GM12891 (cell line): ENCODE measurements at regions not wholly inside any gene's neighbourhood (a gene's known extent, or its start where the extent isn't known, plus 50 kb on each side); places are given as distances from the start of the nearest gene placed in this dataset.

Experiments used
- POLR2A ChIP-seq: IDR thresholded peaks from 2 replicates; pipeline ENCODE4 v1.6.1; 2011; ENCODE audit warnings: low read depth, low read length, control low read depth
- POLR2AphosphoS5 ChIP-seq: IDR thresholded peaks from 2 replicates; pipeline ENCODE4 v1.6.1; 2011; ENCODE audit warnings: low read depth, low read length, control low read depth
- TAF1 ChIP-seq: IDR thresholded peaks from 2 replicates; pipeline ENCODE4 v1.6.1; 2011; ENCODE audit warnings: low read depth, low read length, control low read depth

DNA sequence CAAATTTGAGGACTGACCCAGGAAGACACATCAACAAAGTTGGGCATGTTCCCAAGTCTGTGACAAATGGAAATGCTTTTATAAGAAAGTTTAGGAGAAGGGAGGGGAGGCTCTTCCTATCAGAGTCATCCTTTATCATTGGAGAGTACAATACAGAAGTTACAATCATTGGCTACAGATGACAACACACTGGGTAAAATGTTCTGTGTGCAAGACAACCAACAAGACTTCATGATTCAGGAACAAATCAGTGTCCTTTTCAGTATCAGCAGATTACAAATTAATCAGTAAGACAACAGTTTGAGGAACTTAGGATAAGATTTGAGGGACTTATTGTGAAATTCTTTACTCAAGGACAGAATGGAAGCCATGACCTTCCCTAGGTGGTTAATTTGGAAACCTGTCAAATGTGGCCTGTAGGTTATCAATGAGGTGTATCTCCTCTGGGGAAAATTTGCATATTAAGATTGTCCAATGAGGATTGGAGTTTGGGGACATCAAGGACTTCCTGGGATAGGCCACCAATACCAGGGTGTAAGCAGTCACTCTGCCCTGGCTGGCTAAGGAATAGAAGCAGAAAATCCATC is 274.4 kb upstream of the RORA start:
- no peak for TF ChIP-seq POLR2A
- TF ChIP-seq TAF1, result no peak
- no peak for TF ChIP-seq POLR2AphosphoS5
